ENCODE measurements at regions not wholly inside any gene's neighbourhood (a gene's known extent, or its start where the extent isn't known, plus 50 kb on each side); places are given as distances from the start of the nearest gene placed in this dataset.

- intact Hi-C loops (cut with DNase I; ENCODE audit: low total_unique reads) = no loop called here
- H3K4me3 ChIP-seq (ENCODE audit: low read depth, poor library complexity, severe bottlenecking) = no peak overlapping the region
- no peak for DNase-seq (ENCODE audit: low spot score in 2 of 2)
- TF ChIP-seq POLR2A (IDR thresholded peaks at IDR 0.05) = no peak
- TF ChIP-seq CTCF (IDR thresholded peaks at IDR 0.05) = no peak
Measured at GRCh38 chr21:35764586-35764985, 295.7 kb downstream of the SETD4 start.

GRCh38 chr21:35764077-35764476, 296.2 kb downstream of the SETD4 start:
- intact Hi-C loops (cut with DNase I; ENCODE audit: low total_unique reads) = no loop called here
- H3K4me3 ChIP-seq (ENCODE audit: low read depth, poor library complexity, severe bottlenecking) = no peak overlapping the region
- no peak for DNase-seq (ENCODE audit: low spot score in 2 of 2)
- 94 to 96% methylated on average over 3 of the region's 3 CpGs for WGBS, 2 donors
- TF ChIP-seq CTCF (IDR thresholded peaks at IDR 0.05) (no peak), POLR2A (IDR thresholded peaks at IDR 0.05) (no peak)

- intact Hi-C loops (cut with DNase I; ENCODE audit: low total_unique reads) = no loop called here
- TF ChIP-seq CTCF (IDR thresholded peaks at IDR 0.05) = no peak
- TF ChIP-seq POLR2A (IDR thresholded peaks at IDR 0.05) = no peak
- WGBS, 2 donors = 78 to 81% methylated on average over 2 of the region's 2 CpGs
- no peak for DNase-seq (ENCODE audit: low spot score in 2 of 2)
- H3K4me3 ChIP-seq (ENCODE audit: low read depth, poor library complexity, severe bottlenecking) = no peak overlapping the region
Measured at GRCh38 chr21:35754583-35754982, 305.7 kb downstream of the SETD4 start.

DNA sequence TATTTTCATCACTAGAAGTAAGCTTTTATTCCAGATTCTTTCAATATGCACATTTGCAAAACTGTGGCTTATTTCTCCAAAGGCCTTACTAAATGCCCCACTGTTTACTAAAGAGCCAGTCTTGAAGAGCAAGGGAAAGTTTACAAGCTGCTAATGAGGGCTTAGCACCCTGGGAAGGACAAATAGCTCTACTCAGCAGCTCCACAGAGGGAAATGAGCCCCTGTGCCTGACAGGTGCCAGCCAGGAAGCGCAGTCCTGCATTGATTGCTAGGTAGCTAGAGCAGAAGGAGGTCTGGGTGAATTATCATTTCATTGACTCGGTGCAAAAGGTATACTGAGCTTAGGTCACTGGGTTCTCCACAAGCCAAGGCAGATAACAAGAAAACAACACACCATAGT, 307.0 kb downstream of the SETD4 start:
- no peak for TF ChIP-seq CTCF (IDR thresholded peaks at IDR 0.05)
- no peak for TF ChIP-seq POLR2A (IDR thresholded peaks at IDR 0.05)
- no peak for DNase-seq (ENCODE audit: low spot score in 2 of 2)
- WGBS, 2 donors = 77 to 81% methylated on average over 2 of the region's 2 CpGs
- intact Hi-C loops (cut with DNase I; ENCODE audit: low total_unique reads) = no loop called here
- H3K4me3 ChIP-seq (ENCODE audit: low read depth, poor library complexity, severe bottlenecking) = no peak overlapping the region

GRCh38 chr21:35751171-35751570, 309.2 kb downstream of the SETD4 start:
- no peak for DNase-seq (ENCODE audit: low spot score in 2 of 2)
- intact Hi-C loops (cut with DNase I; ENCODE audit: low total_unique reads) = no loop called here
- no peak for TF ChIP-seq POLR2A (IDR thresholded peaks at IDR 0.05)
- H3K4me3 ChIP-seq (ENCODE audit: low read depth, poor library complexity, severe bottlenecking) = no peak overlapping the region

DNA sequence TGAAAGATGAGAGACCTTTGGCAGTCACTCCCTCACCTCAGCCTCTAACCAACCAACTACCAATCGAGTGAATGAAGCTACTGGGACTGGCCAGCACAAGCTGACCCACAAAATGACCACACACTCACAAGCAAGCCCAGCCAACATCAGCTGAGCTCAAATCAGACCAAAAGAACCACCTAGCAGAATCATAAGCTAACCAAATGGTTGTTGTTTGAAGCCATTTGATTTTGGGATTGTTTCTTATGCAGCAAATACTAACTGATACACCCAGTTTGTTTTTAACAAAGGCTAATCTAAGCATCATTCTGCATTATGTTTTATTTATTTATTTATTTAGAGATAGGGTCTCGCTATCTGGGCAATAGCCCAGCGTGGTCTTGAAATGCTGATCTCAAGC, 310.4 kb downstream of the SETD4 start:
- 91 to 92% methylated on average over 3 of the region's 3 CpGs for WGBS, 2 donors
- intact Hi-C loops (cut with DNase I; ENCODE audit: low total_unique reads) = no loop called here
- no peak overlapping the region for H3K4me3 ChIP-seq (ENCODE audit: low read depth, poor library complexity, severe bottlenecking)
- TF ChIP-seq POLR2A (IDR thresholded peaks at IDR 0.05) = no peak
- no peak for TF ChIP-seq CTCF (IDR thresholded peaks at IDR 0.05)
- DNase-seq (ENCODE audit: low spot score in 2 of 2) = no peak
